Fibroblast of skin of right biceps (primary cell): ENCODE measurements at regions not wholly inside any gene's neighbourhood (a gene's known extent, or its start where the extent isn't known, plus 50 kb on each side); places are given as distances from the start of the nearest gene placed in this dataset.

ENCODE experiments used
- DNase-seq: peaks from one replicate; pipeline ENCODE4 v3.0.0-alpha.2; 2013

DNA sequence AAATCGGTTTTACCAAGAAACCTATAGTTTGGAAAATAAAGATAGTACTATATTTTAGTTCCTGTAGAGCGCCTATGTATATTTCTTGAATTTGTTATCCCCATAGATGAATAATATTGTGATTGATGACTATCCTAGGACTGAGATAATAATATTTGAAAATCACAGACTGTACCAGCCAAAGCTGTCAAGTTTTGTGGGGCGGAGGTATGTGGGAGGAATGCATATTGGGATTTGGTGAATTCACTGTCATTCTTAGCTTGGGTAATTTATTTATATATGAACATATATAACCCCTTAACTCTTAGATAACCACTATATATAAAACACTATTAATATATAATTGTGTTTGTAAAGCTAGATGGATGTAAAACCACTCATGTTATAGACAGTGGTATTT, 205.5 kb upstream of the ARSJ start:
- no peak for DNase-seq

DNA sequence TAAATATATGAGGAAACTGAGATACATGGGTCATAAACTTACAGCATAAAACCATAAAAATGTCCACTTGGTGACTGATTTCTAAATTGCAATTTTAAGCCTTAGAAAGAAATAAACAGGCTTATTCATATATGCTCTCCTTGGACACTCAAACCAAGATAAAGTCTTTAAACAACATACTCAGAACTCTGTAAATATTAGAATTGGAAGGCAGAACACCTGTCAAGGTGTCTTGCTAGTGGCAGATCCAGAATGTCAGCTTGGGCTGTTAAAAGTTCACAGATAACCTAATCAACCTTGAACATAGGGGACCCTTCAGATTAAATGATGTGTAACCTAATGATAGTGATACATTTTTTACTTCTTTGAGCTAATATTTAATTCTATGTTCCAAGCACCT, 208.1 kb upstream of the ARSJ start:
- DNase-seq, result no peak

DNA sequence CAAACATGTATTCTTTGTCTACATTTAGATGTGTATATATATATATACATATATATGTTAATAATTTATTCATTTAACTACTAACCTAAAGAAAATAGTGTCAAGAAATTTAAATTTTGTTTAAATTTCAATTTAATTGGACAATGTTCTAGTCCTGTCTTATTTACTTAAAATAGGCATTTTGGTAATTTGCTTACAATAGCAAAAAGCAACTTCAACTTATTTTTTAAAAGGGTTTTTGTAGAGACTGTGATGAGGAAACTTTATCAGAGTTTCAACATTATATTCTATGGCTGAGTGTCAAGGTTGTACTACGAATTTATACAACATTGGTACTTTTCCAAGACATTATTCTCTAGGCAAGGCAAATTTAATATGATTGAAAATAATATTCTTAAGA, 212.0 kb upstream of the ARSJ start:
- no peak for DNase-seq

DNA sequence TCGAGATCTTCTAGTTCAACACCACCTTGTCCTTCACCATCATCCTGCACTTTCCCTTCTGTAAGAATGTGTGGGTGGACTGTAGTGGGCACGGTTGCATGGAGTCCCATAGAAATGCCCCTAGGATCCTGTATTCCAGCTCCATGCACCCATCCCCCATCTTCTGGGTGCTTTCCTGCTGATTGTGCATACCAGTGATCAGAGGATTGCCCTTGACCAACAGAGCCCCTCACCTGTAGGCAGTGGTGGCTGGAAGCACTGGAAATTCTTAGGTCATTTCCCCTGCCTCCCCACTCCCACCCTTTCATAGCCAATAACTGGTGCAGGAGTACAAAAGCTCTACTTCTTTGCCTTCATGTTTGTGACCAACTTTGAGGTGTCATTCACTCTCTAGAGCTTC, 213.4 kb upstream of the ARSJ start:
- no peak for DNase-seq

DNA sequence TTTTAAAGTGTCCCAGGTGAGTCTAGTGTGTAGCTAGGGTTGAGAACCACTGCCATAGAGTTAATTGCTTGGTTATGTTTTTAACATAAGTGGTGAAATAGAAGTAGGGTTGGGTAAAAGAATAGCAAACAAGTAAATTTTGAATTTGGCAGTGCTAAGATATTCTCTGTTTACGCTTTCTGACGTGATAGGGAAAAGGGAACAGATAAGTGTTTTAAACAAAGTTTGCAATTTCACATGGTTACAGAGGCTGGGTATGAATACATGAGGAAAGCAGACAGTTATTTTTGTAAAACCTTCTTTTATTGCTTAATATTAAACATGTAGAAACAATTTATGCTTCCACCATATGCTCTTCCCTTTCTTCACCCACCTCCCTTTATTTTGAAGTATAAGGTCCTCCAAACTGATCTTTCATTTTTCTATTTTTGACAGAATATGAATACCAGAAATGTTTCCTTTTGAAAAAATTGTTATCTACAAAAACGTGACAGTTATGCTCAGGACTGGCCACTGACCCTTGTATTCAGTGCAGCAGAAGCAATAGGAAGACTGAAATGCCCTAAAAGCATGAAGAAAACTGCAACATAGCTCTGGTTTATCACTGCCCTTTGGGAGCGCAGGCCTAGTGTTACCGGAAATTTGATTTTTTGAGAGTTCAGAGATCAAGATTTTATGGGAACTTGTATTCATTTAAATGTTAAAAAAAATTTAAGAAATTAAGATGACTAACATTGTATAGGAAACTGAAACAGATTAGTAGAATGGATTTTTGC, 214.4 kb upstream of the ARSJ start:
- DNase-seq, result no peak

DNA sequence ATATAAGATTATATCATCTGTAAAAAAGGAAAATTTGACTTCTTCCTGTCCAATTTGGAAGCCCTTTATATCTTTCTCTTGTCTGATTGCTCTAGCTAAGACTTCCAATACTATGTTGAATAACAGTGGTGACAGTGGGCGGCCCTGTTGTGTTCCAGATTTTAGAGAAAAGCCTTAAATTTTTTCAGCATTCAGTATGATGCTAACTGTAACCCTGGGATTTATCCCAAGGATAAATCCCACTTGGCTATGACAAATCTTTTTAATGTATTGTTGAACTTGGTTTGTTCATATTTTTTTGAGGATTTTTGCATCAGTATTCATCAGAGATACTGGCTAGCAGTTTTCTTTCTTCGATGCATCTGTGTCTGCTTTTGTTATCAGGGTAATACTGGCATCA, 217.2 kb upstream of the ARSJ start:
- DNase-seq, result no peak

DNA sequence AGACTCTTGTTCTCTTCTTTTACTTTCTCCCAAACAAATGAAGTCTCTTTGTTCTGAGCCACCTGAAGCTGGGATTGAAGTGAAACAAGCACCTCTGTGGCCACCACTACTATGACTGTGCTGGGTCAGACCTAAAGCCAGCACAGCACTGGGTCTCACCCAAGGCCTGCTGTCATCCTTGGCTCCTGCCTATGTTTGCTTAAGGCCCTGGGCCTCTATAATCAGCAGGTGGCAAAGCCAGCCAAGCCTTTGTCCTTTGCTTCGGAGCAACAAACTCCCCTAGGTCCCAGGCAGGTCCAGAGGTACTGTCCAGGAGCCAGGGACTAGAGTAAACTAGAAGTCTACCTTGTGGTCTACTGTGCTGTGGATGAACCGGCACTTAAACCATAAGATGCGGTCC, 220.6 kb upstream of the ARSJ start:
- no peak for DNase-seq

DNA sequence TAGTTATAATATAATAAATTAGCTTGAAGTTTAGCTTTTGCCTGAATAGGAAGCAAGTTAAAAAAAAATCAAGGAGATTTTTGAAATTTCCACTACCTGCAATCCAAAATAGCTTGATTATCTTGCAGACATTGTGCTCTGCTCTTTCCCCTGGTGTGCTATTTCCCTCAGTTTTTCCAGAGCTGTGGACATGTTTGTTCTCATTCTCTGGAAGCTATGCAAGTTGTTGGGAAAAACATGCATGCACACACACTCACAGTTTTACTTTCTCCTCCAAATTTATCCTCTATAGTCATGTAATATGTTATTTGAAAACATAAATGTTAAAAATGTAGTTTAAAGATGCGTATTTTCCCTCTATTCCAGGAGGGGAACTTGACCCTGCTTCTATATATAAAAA, 225.8 kb upstream of the ARSJ start:
- no peak for DNase-seq

DNA sequence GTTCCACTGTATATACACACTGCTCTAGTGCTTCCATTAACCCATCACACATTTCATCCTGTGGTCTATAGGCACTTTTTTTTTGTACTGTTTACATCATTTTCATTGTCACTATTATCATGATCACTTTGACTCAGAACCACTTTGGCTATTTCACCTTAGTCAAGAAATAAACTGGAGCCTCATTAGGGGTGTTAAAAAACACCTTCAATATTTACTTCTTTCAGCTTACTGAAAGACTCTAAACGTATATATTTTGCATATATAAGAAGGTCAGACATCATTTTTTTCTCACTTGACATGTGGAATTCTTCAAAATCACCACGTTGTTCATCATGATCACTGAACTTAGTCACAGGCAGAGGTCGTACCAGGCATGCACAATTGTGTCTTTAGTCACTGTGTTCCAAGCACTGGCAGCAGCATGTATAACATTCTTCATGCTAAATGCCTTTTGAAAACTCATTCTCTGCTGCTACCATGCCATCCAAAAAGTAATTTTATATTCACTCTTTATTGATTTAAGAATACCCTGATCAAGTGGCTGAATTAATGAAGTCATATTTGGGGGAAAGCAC, 229.2 kb upstream of the ARSJ start:
- DNase-seq, result peak; percentile 79

DNA sequence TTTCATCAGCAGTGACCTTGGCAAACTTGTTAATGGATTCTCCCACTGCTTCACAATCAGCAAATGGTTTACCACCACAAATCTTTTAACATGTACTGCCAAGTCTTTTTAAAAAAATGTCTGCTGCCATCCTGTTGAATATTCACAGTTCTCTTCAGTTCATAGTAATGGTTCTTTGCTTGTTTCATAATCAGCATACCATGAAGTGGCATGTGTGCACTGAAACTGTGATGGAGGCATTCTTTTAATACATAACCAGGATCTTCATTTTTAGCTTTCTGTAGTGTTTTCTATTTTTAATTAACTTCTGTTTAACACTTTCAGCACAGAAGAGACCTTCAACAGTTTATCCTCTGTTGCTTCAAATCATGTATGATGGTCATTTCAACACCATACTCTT, 230.1 kb upstream of the ARSJ start:
- DNase-seq, result no peak

DNA sequence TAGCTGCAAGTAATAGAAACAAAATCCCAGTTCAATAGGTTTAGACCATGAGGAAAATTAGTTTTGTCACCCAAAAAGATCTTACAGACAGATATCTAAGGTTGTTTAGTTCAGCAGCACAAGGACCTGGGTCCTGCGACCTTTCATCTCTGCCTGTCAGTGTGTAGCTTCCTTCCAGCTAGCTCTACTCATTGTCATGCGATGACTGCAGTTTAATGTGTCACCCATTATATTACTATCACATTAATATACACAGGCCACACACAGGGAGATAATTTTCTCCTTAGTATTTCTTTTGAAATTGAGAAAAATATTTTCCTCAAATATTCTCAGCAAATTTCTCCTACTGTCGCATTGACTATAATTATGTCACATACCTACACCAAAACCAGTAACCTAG, 232.1 kb upstream of the ARSJ start:
- DNase-seq, result no peak

DNA sequence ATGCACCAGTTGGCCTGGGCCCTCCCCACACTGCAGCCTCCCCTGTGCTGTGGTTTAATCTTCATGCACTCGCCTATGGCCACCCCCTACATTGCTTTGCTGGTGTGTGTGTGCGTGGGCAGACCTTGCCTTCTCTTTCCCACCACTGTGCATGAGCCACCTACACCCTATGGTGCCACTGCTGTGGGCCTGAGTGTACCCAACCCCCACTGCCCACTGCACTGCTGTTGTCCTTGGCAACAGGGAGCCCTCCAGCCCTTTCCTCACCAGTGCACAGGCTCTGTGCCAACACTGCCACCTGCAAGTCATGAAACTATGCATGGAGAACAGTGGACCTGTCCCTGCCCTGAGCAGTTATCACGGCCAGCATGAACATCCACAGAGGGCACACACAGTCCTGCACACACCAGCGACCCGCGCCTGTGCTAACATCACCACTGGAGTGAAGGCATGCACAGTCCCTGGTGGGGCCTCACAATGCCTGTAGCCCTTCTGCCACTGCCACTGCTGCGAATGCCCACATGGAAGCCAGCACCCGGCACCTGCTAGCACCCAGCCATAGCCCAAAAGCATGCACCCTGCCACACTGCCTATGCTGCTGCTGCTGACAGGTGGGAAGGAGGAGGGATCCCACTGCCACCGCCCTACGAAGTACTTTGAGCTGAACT, 237.8 kb upstream of the ARSJ start:
- DNase-seq, result no peak

DNA sequence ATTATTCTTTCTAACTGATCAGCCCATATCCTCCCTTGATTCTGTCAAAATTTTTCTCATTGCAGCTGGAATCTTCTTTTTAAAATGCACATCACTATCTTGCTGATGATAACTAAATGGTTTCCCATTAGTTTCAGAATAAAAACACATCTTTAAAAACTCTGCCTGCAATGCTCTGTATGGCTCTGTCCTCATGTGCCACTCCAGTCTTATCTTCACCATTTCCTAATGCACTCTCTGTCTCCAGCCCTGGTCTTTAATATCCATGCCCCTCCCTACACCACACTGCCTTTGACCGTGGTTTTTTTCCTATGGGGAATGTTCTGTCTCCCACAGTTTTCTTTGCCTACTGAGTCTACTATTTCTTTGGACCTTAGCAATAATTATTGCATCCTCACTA, 244.1 kb upstream of the ARSJ start:
- no peak for DNase-seq

DNA sequence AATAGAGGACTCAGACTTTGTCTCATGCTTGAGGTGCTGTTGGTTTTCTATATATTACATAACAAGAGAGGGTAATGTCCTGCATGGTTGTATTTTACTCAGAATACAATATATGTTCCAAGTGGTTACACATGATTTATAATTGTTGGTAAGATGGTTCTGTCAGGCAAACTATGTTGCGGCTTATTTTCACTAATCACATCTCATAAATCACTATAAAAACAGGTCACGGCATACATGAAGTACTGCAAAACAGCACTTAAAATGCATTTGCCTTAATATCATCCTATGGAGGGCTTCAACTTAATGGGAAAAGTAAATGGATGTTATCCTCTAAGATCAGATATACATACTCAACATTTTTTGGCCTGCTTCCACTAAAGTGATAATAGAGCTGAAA, 246.0 kb upstream of the ARSJ start:
- DNase-seq, result peak; percentile 38

DNA sequence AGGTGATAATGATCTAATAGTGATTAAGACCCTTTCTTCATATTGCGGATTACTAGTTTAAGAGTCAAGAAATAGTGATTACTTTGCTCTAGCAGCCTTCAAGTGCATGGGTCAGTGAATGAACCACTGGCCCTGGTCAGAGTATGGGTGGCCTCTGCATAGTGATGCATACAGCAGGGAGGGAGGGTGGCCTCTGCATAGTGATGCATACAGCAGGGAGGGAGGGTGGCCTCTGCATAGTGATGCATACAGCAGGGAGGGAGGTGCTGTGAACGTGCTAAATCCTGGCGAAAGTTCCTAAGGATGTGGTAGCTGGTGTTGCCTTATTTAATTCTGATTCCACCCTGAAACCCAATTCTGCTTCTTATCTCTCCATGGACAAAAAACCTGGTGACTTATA, 246.7 kb upstream of the ARSJ start:
- DNase-seq, result no peak

DNA sequence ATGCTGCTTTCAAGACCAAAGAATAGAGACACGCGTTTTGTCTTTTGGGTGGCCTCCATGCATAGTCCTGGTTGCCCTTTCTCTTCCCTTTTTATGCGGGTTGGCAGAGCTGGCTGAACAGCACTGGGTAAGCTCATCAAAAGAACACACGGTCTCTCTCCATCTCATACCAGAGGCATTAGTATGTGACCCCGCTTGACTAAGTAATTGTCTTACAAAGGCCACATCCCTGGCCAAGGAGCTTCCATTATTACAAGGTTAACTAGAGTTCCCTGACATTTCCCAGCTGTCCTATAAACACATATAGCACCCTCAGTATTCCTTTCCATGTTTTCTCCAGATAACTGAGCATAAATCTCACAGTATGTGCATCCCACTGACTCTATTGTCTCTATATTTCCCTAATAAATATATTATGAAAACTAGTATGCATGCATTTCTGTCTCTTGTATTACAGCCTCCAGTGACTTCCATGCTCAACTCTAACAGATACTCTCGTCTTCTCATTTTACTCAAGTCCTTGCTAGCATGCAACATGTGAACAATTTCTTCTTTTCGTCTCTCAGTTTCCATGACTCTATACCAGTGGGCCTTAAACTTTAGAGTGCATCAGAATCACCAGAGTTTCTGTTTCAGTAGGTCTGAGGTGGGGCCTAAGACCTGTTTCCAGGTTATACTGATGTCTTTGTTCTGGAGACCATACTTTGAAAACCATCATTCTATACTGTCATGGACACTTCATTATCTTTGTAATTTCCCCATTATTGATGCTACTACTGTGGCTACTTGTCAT, 247.7 kb upstream of the ARSJ start:
- peak; percentile 16 for DNase-seq

DNA sequence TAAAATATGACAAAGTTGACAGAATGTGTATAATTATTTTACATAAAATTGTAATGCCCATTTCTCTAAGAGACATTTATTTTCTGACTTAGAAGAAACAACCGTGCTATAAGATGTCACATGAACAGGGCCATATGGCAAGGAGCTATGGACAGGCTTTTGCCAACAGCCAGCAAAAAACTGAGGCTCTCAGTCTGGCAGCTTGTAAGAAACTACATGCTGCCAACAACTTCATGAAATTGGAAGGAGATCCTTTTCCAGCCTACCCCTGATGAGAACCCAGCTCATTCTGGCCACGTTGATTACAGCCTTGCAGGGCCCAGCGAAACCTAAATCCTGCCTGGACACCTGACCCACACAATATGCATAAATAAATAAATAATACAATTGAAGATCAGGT, 250.3 kb upstream of the ARSJ start:
- DNase-seq, result no peak

DNA sequence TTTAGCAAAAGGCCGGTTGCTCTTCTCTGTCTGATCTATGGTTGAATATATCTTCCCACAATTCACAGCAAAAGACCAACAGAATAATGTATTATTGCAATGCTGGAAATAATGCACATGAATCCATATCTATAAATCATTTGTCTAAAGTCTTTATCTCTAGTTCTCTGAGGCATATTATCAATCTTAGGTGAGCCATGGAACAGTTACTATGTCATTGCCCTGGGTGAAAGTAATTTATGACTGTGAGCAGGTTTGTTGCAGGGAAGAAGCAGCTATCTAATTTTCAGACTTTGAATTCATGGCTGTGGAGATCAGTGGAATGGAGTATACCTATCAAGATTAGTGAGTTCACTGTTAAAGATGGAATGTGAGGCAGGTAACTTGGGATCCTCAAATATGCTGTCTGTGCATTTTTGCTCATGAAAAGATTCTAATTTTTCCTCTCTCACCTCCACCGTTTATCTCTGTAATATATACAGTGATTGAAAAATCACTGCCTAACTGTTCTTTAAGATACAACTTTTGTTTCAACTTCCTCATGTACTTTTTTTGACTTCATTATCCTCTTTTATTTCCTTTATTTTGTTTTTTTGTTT, 256.8 kb upstream of the ARSJ start:
- no peak for DNase-seq

DNA sequence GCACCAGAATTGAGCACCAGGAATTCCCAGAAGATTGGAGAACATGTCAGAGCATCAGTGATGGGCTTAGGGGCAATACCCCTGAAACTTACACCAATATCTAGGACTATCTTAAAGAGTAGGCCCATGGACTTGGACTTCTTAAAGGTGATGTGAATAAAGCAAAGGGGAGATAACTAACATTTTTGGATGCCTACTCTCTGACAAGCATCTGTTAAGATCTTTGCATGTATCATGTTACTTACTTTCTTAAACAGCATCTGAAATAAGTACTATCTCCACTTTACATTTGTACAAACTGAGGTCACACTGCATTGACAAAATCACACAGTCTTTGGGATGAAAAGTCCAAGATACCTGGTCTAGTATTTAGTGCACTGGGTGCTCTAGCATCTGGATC, 258.6 kb upstream of the ARSJ start:
- DNase-seq, result no peak

DNA sequence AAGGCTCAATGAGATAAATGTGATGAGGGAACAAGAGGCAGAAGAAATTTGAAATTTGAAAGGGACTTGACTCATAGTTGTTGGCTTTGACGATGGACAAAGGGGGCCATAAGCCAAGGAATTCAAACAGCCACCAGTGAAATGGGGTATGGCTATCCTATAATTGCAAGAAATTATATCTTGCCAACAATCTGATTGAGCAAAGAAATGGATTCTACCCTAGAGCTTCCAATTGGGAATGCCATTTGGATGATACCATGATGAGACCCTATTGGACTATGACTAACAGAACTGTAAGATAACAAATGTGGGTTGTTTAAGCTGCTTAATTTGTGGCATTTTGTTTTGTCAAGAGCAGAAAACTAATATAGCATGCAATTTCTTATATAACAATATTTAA, 270.1 kb upstream of the ARSJ start:
- DNase-seq, result no peak

DNA sequence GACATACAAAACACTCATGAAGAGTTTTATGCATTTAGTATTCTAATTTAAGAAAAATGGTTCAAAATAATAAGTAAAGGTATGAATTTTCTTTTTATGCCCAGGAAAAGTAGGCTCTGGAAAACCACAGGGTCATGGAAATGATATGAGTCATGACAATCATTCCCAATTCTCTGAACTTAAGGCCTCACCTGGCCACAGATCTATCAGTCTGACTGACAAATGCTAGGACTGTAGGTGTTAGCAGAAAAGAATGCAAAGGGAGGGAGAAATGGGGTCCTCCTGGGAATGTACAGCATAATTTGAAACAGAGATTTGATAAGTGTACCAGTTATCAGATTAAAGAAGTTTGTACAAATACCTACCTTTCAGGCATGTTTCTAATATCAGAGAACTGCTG, 270.5 kb upstream of the ARSJ start:
- DNase-seq, result no peak

DNA sequence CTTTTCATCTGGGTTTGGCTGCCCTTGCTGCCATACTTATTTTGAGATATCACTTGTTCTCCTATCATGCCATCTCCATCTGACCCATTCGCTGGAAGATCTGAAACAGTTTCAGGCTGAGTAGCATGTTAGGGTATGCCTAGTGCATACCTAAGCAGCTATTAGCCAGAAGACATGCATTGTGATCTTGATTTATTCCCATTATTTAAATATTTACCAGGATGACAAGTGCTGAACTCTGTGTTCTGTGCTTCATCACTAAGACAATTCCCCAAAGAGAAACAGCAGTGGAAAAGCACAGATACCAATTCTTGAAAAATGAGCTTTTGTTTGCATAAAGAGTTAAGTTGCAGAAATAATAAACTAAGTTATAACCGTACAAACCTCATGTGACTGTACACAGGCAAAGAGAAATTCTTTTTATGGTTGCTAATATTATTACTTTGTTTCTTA, 271.0 kb upstream of the ARSJ start:
- peak; percentile 56 for DNase-seq

DNA sequence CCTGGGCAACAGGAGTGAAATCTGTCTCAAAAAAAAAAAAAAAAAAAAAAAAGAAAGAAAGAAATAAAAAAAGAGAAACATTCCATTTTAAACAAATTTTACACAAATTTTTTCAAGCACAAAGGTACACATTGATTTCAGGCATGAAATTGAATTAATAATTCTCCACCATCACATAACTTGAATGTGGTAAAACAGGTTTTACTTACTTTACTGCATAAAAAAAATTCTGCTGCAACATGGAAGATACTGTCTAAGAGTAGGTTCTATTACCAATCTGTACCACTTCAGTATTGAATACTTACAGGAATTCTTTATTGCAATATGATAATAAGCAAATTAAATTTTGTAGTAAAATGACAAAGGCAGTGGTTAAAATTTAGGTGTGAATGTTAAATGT, 271.6 kb upstream of the ARSJ start:
- DNase-seq, result no peak
